GM12892 (cell line): ENCODE measurements at regions not wholly inside any gene's neighbourhood (a gene's known extent, or its start where the extent isn't known, plus 50 kb on each side); places are given as distances from the start of the nearest gene placed in this dataset.

Source experiments
- POLR2A ChIP-seq: IDR thresholded peaks from 2 replicates; pipeline ENCODE4 v1.6.1; 2011; ENCODE audit warnings: low read depth, low read length, control low read depth
- POLR2AphosphoS5 ChIP-seq: IDR thresholded peaks from 2 replicates; pipeline ENCODE4 v1.6.1; 2011; ENCODE audit warnings: low read depth, low read length, control low read depth
- TAF1 ChIP-seq: IDR thresholded peaks from 2 replicates; pipeline ENCODE4 v1.6.1; 2011; ENCODE audit warnings: low read depth, mild to moderate bottlenecking, control low read depth, low read length, borderline replicate concordance

DNA sequence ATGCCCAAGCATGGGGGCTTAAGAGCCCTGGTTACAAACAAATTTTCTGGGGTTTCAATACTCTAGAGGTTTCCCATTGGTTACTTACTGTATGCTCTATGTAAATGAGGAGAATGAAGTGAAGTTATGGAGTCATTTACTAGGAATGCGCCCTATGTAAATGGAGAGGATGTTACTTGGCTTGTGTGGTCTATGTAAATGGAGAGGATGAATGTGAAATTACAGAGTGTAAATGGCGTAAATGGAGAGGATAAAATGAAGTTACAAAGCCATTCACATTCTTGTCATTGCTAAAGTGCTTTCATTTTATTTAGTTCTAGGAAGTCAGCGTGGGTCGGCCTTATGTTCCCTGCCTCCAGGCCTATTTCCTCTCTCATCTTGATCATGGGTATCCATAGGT, 810.5 kb upstream of the ADGRL3 start:
- TF ChIP-seq POLR2A (no peak), TAF1 (no peak), POLR2AphosphoS5 (no peak)
